ENCODE measurements at regions not wholly inside any gene's neighbourhood (a gene's known extent, or its start where the extent isn't known, plus 50 kb on each side); places are given as distances from the start of the nearest gene placed in this dataset.
A peak's percentile ranks its signal among the peaks of the same experiment; 100 is the strongest.
"Not testable (repeated sequence)": the region's sequence is repeated elsewhere in the genome, so short reads cannot be mapped to it uniquely, and the experiment has no call there.

GRCh38 chr16:29151317-29151716, 166.5 kb downstream of the LAT start:
- Histone ChIP-seq H3K27me3 (no peaks in the 10 kb centered on the region), H3K4me1 (peaks cover 23% of the 10 kb centered on the region), H3K4me3 (no peak overlapping the region), H3K9me3 (no peaks in the 10 kb centered on the region), H3K27ac (no peak overlapping the region), H3K36me3 (no peaks in the 10 kb centered on the region)
- no peak for DNase-seq (ENCODE audit: low spot score in 2 of 2)
- 94% methylated on average over 9 of the region's 12 CpGs for WGBS
- TF ChIP-seq, protein P1, sequence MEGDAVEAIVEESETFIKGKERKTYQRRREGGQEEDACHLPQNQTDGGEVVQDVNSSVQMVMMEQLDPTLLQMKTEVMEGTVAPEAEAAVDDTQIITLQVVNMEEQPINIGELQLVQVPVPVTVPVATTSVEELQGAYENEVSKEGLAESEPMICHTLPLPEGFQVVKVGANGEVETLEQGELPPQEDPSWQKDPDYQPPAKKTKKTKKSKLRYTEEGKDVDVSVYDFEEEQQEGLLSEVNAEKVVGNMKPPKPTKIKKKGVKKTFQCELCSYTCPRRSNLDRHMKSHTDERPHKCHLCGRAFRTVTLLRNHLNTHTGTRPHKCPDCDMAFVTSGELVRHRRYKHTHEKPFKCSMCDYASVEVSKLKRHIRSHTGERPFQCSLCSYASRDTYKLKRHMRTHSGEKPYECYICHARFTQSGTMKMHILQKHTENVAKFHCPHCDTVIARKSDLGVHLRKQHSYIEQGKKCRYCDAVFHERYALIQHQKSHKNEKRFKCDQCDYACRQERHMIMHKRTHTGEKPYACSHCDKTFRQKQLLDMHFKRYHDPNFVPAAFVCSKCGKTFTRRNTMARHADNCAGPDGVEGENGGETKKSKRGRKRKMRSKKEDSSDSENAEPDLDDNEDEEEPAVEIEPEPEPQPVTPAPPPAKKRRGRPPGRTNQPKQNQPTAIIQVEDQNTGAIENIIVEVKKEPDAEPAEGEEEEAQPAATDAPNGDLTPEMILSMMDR (IDR thresholded peaks at IDR 0.05): no peak
- TF ChIP-seq EP300 (IDR thresholded peaks at IDR 0.05) (no peak), POLR2A (IDR thresholded peaks at IDR 0.05) (no peak), POLR2AphosphoS5 (IDR thresholded peaks at IDR 0.05) (no peak)

DNA sequence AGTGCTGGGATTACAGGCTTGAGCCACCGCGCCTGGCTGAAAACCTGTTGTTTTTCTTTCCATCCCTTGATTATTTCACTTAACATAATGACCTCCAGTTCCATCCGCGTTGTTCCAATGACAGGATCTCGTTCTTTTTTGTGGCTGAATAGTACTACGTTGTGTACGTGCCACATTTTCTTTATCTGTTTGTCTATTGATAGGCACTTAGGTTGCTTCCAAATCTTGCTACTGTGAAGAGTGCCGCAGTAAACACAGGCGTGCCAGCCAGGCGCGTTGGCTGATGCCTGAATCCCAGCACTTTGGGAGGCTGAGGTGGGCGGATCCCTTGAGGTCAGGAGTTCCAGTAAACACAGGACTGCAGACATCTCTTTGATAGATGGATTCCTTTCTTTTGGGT, 165.1 kb downstream of the LAT start:
- H3K4me1 ChIP-seq: peaks cover 12% of the 10 kb centered on the region
- not testable (repeated sequence) for H3K9me3 ChIP-seq, H3K36me3 ChIP-seq, H3K27ac ChIP-seq, H3K27me3 ChIP-seq, H3K4me3 ChIP-seq
- WGBS: 84% methylated on average over 12 of the region's 12 CpGs
- peak in 1 of 2 donors; percentile 46 for DNase-seq (ENCODE audit: low spot score in 2 of 2)

DNA sequence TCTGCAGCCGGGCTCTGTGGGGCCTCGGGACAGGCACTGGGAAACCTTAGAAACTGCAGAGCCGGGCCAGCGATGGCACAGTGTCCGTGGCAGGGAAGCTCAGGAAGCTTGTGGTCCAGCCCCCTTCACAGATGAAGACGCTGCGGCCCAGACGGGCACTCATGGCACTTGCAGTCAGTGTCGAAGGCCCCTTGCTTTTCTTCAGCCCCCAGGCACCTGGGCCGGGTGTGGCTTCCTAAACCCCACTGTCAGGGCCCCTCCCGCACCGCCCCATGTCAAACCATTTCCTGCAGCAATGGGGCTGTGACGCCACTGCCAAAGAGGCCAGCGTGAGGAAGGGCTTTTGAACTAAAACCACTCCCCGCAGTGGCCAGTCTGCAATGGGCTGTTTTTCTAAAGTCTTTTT, 164.0 kb downstream of the LAT start:
- WGBS: 50% methylated on average over 11 of the region's 15 CpGs
- TF ChIP-seq, protein P1 (IDR thresholded peaks at IDR 0.05): no peak
- TF ChIP-seq POLR2AphosphoS5 (IDR thresholded peaks at IDR 0.05): no peak
- TF ChIP-seq EP300 (IDR thresholded peaks at IDR 0.05): no peak
- no peak for TF ChIP-seq POLR2A (IDR thresholded peaks at IDR 0.05)
- DNase-seq (ENCODE audit: low spot score in 2 of 2): peak in 1 of 2 donors; percentile 57
- Histone ChIP-seq H3K4me1 (peaks cover 5% of the 10 kb centered on the region), H3K9me3 (no peaks in the 10 kb centered on the region), H3K27ac (no peak overlapping the region), H3K36me3 (no peaks in the 10 kb centered on the region), H3K4me3 (no peak overlapping the region), H3K27me3 (no peaks in the 10 kb centered on the region)

DNA sequence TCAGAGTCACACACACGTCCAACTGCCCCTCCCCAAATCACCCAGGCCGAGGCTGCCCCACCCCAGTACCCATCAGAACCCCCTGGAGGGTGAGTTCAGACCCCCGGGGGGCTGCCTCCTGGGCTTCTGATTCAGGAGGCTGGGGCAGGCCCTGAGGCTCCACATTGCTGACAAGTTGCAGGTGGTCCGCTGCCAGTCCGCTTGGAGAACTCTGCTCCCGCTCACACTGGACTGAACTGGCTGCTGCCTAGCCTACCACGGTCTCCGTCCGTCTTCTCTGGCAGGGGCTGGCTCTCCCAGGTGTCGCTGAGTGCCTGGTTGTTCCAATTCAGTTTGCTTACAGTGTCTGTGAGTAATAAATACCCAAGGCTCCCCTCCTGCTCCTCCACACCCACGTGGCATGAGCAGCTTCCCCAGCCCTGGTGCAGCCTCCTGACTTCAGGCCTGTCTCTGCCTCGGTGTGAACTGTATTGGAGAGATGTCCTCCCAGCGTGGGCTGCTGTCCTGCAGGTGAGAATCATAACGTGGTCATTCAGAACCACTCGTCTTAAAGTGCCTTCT, 163.4 kb downstream of the LAT start:
- peak in 1 of 2 donors; percentile 47 for DNase-seq (ENCODE audit: low spot score in 2 of 2)
- no peaks in the 10 kb centered on the region for H3K36me3 ChIP-seq
- no peaks in the 10 kb centered on the region for H3K27me3 ChIP-seq
- no peak overlapping the region for H3K27ac ChIP-seq
- 72% methylated on average over 11 of the region's 15 CpGs for WGBS
- peaks cover 3% of the 10 kb centered on the region for H3K4me1 ChIP-seq
- TF ChIP-seq, protein P1 (IDR thresholded peaks at IDR 0.05): no peak
- no peak for TF ChIP-seq POLR2A (IDR thresholded peaks at IDR 0.05)
- no peak for TF ChIP-seq POLR2AphosphoS5 (IDR thresholded peaks at IDR 0.05)
- TF ChIP-seq EP300 (IDR thresholded peaks at IDR 0.05): no peak
- no peak overlapping the region for H3K4me3 ChIP-seq
- H3K9me3 ChIP-seq: no peaks in the 10 kb centered on the region

- H3K36me3 ChIP-seq, H3K27ac ChIP-seq, H3K4me1 ChIP-seq, H3K4me3 ChIP-seq, H3K9me3 ChIP-seq, H3K27me3 ChIP-seq: not testable (repeated sequence)
- WGBS: 75% methylated on average over 5 of the region's 10 CpGs
- DNase-seq (ENCODE audit: low spot score in 2 of 2): peak in 1 of 2 donors; percentile 22
These were observed 162.9 kb downstream of the LAT start for GRCh38 chr16:29147710-29148109.

DNA sequence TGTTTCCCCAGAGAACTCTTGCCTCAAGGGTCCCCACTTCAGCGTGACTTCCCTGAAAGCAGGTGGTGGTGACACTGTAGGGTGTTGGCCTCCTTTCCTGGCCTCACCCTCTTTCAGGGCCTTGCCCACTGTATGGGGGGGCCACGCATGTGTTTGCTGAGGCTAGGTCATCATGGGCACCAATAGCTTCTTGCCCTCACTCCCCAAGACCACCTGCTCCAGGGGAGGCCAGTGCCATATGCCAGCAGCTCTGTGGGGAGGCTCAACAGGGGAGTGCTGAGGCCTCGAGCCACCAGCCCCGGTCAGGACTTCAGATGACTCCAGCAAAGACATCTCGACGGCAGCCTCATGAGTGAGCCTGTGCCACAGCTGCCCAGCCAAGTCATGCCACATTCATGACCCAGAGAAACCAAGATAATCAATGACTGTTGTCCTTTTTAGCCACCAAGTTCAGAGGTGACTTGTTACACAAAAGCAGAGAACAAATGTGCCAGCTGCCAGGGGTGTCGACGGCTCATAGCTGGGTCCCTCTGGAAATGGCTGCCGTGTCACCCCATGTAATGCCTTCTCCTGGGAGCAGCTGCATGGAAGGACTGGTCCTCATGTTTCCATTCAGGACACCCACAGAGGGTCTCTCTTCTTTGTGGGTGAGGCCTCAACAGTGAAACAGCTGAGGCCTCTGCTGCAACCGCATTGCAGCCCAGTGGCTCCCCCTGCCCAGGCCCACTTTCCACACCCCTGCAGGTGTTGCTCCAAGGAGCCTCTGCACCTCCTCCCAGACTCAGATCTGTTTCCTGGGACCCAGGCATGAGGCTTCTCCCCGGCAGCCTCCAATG, 162.2 kb downstream of the LAT start:
- H3K4me3 ChIP-seq, H3K27ac ChIP-seq, H3K27me3 ChIP-seq, H3K4me1 ChIP-seq, H3K9me3 ChIP-seq, H3K36me3 ChIP-seq: not testable (repeated sequence)
- peak in 1 of 2 donors; percentile 45 for DNase-seq (ENCODE audit: low spot score in 2 of 2)
- 85% methylated on average over 2 of the region's 11 CpGs for WGBS

Data from suprapubic skin (tissue), 4 donors.